GM23338 (cell line): ENCODE measurements at regions not wholly inside any gene's neighbourhood (a gene's known extent, or its start where the extent isn't known, plus 50 kb on each side); places are given as distances from the start of the nearest gene placed in this dataset.
"Not testable (repeated sequence)": the region's sequence is repeated elsewhere in the genome, so short reads cannot be mapped to it uniquely, and the experiment has no call there.

Source experiments
- ATAC-seq: fragments of 200-7000 bp; cut with Tn5 transposase; 3 replicates; pipeline ENCODE4 v1.9.1; 2020
- DNase-seq: peaks from one replicate; pipeline ENCODE4 v3.0.0-alpha.2; 2015; ENCODE audit warnings: low spot score
- H2AFZ ChIP-seq: fragments of 200-600 bp; sonication (generic); 2 replicates; pipeline ENCODE4 v1.8.0; 2016; ENCODE audit warnings: antibody characterized with exemption, mild to moderate bottlenecking, moderate library complexity
- H3F3A ChIP-seq: fragments of 200-600 bp; sonication (generic); replicated peaks from 2 replicates; pipeline ENCODE4 v1.8.0; 2017; ENCODE audit warnings: antibody characterized with exemption, mixed run types, low read depth
- H3K27ac ChIP-seq: fragments of 200-600 bp; sonication (generic); 2 replicates; pipeline ENCODE4 v1.6.1; 2016; ENCODE audit warnings: low read depth
- H3K27me3 ChIP-seq: fragments of 200-600 bp; sonication (generic); 2 replicates; pipeline ENCODE4 v1.8.0; 2016; ENCODE audit warnings: mild to moderate bottlenecking, mixed run types, moderate library complexity; ENCODE audit not compliant: insufficient read depth
- H3K36me3 ChIP-seq: fragments of 200-600 bp; sonication (generic); 2 replicates; pipeline ENCODE4 v1.8.0; 2016; ENCODE audit warnings: mild to moderate bottlenecking; ENCODE audit not compliant: insufficient read depth
- H3K4me1 ChIP-seq: fragments of 200-600 bp; sonication (generic); 2 replicates; pipeline ENCODE4 v1.8.0; 2016; ENCODE audit warnings: mild to moderate bottlenecking, moderate library complexity; ENCODE audit not compliant: insufficient read depth
- H3K4me2 ChIP-seq: fragments of 200-600 bp; sonication (generic); 2 replicates; pipeline ENCODE4 v1.7.1; 2017; ENCODE audit warnings: mixed run types
- H3K4me3 ChIP-seq: fragments of 200-600 bp; sonication (generic); 2 replicates; pipeline ENCODE4 v1.6.1; 2016; ENCODE audit warnings: mixed run types
- H3K79me2 ChIP-seq: fragments of 200-600 bp; sonication (generic); replicated peaks from 2 replicates; pipeline ENCODE4 v1.8.0; 2017; ENCODE audit warnings: mild to moderate bottlenecking; ENCODE audit not compliant: insufficient read depth
- H3K9me2 ChIP-seq: fragments of 200-600 bp; sonication (generic); 2 replicates; pipeline ENCODE4 v1.8.0; 2017; ENCODE audit not compliant: insufficient read depth
- H4K20me1 ChIP-seq: fragments of 200-600 bp; sonication (generic); replicated peaks from 2 replicates; pipeline ENCODE4 v1.8.0; 2017; ENCODE audit warnings: mild to moderate bottlenecking; ENCODE audit not compliant: insufficient read depth
- H3K27ac Mint-ChIP-seq: 2 replicates; pipeline ENCODE4 v1.8.0; 2020; ENCODE audit warnings: inconsistent platforms, mild to moderate bottlenecking, moderate library complexity, mixed read lengths
- H3K27me3 Mint-ChIP-seq: 3 replicates; pipeline ENCODE4 v1.8.0; 2022; ENCODE audit warnings: low read depth, mild to moderate bottlenecking, moderate library complexity, mixed read lengths, inconsistent platforms; ENCODE audit not compliant: insufficient read depth, poor library complexity
- H3K36me3 Mint-ChIP-seq: 3 replicates; pipeline ENCODE4 v1.8.0; 2021; ENCODE audit warnings: low read depth, mild to moderate bottlenecking, inconsistent platforms, moderate library complexity, mixed read lengths
- H3K4me1 Mint-ChIP-seq: 3 replicates; pipeline ENCODE4 v1.8.0; 2020; ENCODE audit warnings: mild to moderate bottlenecking, inconsistent platforms, mixed read lengths
- H3K4me3 Mint-ChIP-seq: 3 replicates; pipeline ENCODE4 v1.8.0; 2021; ENCODE audit warnings: moderate library complexity, mild to moderate bottlenecking, inconsistent platforms, mixed read lengths
- H3K9me3 Mint-ChIP-seq: 3 replicates; pipeline ENCODE4 v1.8.0; 2020; ENCODE audit warnings: moderate library complexity, mild to moderate bottlenecking, inconsistent platforms, mixed read lengths
- CREB1 ChIP-seq: fragments of 250-450 bp; sonication (Bioruptor Pico); IDR thresholded peaks from 2 replicates; pipeline ENCODE4 v1.5.0; 2020; ENCODE audit warnings: low read depth, mild to moderate bottlenecking, moderate library complexity
- EZH2 ChIP-seq: fragments of 200-600 bp; sonication (generic); IDR thresholded peaks from one replicate; pipeline ENCODE4 v1.8.0; 2017; ENCODE audit warnings: antibody characterized with exemption, mild to moderate bottlenecking, low read depth; ENCODE audit not compliant: unreplicated experiment
- EZH2phosphoT487 ChIP-seq: fragments of 200-600 bp; sonication (generic); IDR thresholded peaks from one replicate; pipeline ENCODE4 v1.8.1; 2018; ENCODE audit warnings: antibody characterized with exemption; ENCODE audit not compliant: unreplicated experiment
- JUNB ChIP-seq: IDR thresholded peaks from one replicate; pipeline ENCODE4 v1.6.1; 2016; ENCODE audit warnings: antibody characterized with exemption; ENCODE audit not compliant: unreplicated experiment
- NANOG ChIP-seq: IDR thresholded peaks from 2 replicates; pipeline ENCODE4 v1.6.1; 2016; ENCODE audit warnings: antibody characterized with exemption, borderline replicate concordance
- POLR2AphosphoS5 ChIP-seq: IDR thresholded peaks from 2 replicates; pipeline ENCODE4 v1.6.1; 2016; ENCODE audit warnings: antibody characterized with exemption, low read depth
- STAT1 ChIP-seq: IDR thresholded peaks from one replicate; pipeline ENCODE4 v1.6.1; 2016; ENCODE audit warnings: antibody characterized with exemption; ENCODE audit not compliant: unreplicated experiment
- ZNF114 ChIP-seq: fragments of 250-450 bp; sonication (Bioruptor Pico); IDR thresholded peaks from 2 replicates; pipeline ENCODE4 v1.5.0; 2020; ENCODE audit warnings: mild to moderate bottlenecking, moderate library complexity
- ZNF331 ChIP-seq: fragments of 250-450 bp; sonication (Bioruptor Pico); IDR thresholded peaks from 2 replicates; pipeline ENCODE4 v1.5.0; 2020; ENCODE audit warnings: low read depth, mild to moderate bottlenecking, moderate library complexity
- TF ChIP-seq, protein P1 (sequence below), 2 experiments: fragments of 200-600 bp in 1 of 2; sonication (generic) in 1 of 2; conservative IDR thresholded peaks; 2 replicates each; pipeline versions ENCODE4 v1.5.1 to v1.6.1; 2016 to 2017; ENCODE audit warnings: antibody characterized with exemption in 2 of 2, low read depth in 2 of 2, mild to moderate bottlenecking in 2 of 2, moderate library complexity in 1 of 2
- TF ChIP-seq, protein P2 (sequence below): IDR thresholded peaks from 2 replicates; pipeline ENCODE4 v1.6.1; 2016; ENCODE audit warnings: antibody characterized with exemption
- TF ChIP-seq, protein P3 (sequence below): IDR thresholded peaks from one replicate; pipeline ENCODE4 v1.6.1; 2018; ENCODE audit warnings: antibody characterized with exemption; ENCODE audit not compliant: unreplicated experiment

DNA sequence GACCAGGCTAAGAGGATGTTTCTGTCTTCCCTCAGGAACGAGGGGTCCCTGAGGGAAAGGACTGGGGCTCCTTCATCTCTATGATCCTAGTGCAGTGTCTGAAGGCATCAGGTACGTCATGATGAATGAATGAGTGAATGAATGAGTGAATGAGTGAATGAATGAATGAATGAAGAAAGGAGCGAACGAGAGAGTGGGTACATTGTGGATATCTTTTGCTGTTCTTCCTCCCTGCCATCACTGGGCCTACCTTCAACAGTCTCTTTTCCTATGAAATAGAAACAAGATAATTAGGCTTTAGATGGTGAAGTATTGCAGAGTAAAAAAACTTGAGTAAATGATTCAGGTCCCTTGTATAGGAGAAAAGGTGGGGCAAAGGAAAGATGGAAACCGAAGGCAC is 111.3 kb upstream of the CRHR1 start (continued):
- TF ChIP-seq, protein P1, sequence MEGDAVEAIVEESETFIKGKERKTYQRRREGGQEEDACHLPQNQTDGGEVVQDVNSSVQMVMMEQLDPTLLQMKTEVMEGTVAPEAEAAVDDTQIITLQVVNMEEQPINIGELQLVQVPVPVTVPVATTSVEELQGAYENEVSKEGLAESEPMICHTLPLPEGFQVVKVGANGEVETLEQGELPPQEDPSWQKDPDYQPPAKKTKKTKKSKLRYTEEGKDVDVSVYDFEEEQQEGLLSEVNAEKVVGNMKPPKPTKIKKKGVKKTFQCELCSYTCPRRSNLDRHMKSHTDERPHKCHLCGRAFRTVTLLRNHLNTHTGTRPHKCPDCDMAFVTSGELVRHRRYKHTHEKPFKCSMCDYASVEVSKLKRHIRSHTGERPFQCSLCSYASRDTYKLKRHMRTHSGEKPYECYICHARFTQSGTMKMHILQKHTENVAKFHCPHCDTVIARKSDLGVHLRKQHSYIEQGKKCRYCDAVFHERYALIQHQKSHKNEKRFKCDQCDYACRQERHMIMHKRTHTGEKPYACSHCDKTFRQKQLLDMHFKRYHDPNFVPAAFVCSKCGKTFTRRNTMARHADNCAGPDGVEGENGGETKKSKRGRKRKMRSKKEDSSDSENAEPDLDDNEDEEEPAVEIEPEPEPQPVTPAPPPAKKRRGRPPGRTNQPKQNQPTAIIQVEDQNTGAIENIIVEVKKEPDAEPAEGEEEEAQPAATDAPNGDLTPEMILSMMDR (conservative IDR thresholded peaks at IDR 0.05; ENCODE audit: low read depth in 2 of 2): no peak
- TF ChIP-seq EZH2phosphoT487: no peak
- no peak for TF ChIP-seq JUNB
- no peak for TF ChIP-seq POLR2AphosphoS5
- TF ChIP-seq NANOG: no peak
- TF ChIP-seq, protein P2, sequence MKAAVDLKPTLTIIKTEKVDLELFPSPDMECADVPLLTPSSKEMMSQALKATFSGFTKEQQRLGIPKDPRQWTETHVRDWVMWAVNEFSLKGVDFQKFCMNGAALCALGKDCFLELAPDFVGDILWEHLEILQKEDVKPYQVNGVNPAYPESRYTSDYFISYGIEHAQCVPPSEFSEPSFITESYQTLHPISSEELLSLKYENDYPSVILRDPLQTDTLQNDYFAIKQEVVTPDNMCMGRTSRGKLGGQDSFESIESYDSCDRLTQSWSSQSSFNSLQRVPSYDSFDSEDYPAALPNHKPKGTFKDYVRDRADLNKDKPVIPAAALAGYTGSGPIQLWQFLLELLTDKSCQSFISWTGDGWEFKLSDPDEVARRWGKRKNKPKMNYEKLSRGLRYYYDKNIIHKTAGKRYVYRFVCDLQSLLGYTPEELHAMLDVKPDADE: no peak

DNA sequence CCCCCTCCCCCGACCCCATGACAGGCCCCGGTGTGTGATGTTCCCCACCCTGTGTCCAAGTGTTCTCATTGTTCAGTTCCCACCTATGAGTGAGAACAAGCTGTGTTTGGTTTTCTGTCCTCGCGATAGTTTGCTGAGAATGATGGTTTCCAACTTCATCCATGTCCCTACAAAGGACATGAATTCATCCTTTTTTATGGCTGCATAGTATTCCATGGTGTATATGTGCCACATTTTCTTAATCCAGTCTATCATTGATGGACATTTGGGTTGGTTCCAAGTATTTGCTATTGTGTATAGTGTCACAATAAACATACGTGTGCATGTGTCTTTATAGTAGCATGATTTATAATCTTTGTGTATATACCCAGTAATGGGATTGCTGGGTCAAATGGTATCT is 110.4 kb upstream of the CRHR1 start:
- not testable (repeated sequence) for ATAC-seq, H3K9me2 ChIP-seq, H3K27me3 Mint-ChIP-seq, H3K36me3 ChIP-seq, H3K9me3 Mint-ChIP-seq, H3F3A ChIP-seq, H3K27ac Mint-ChIP-seq, H3K4me1 ChIP-seq, H3K4me1 Mint-ChIP-seq, H3K27ac ChIP-seq, H3K27me3 ChIP-seq, H3K4me3 Mint-ChIP-seq, H2AFZ ChIP-seq, H3K4me2 ChIP-seq, DNase-seq, H3K4me3 ChIP-seq, H4K20me1 ChIP-seq, H3K79me2 ChIP-seq, H3K36me3 Mint-ChIP-seq

DNA sequence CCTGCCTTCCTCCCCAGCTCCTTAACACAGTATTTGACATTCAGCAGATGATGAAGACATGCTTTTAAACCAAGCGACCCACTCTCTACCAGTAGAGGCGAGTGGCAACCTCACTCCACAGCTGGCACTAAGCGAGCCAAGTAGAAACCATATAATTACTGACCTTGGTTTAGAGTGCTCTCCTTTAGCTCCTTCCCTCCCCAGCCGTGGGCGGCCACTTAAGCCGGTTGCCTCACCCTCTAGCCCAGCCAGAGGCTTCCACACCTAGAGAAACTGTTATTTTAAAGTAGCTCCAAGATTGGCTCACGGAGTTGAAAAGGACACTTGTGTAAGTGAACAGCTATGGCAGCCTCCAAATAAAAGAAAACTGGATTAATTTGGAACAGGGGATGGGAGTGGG is 109.1 kb upstream of the CRHR1 start:
- H3K4me3 ChIP-seq: no peak overlapping the region
- no peak for DNase-seq
- H3K27me3 ChIP-seq: no peaks in the 10 kb centered on the region
- H3K4me1 ChIP-seq: no peaks in the 10 kb centered on the region
- no peak for ATAC-seq
- no peaks in the 10 kb centered on the region for H3K79me2 ChIP-seq
- H3F3A ChIP-seq: no peaks in the 10 kb centered on the region
- no peak overlapping the region for H3K4me3 Mint-ChIP-seq
- H3K27me3 Mint-ChIP-seq: no peaks in the 10 kb centered on the region
- no peaks in the 10 kb centered on the region for H3K4me1 Mint-ChIP-seq
- no peaks in the 10 kb centered on the region for H3K9me3 Mint-ChIP-seq
- H3K27ac ChIP-seq: no peak overlapping the region
- H3K4me2 ChIP-seq: no peak overlapping the region
- H4K20me1 ChIP-seq: no peaks in the 10 kb centered on the region
- no peak overlapping the region for H3K27ac Mint-ChIP-seq
- H3K36me3 ChIP-seq: no peaks in the 10 kb centered on the region
- H3K9me2 ChIP-seq: no peaks in the 10 kb centered on the region
- no peak overlapping the region for H2AFZ ChIP-seq
- H3K36me3 Mint-ChIP-seq: no peaks in the 10 kb centered on the region
- TF ChIP-seq EZH2phosphoT487 (no peak), ZNF331 (no peak), JUNB (no peak), NANOG (no peak), CREB1 (CRISPR knock-in tag) (no peak), STAT1 (no peak), EZH2 (no peak), POLR2AphosphoS5 (no peak), ZNF114 (no peak)
- TF ChIP-seq, protein P2: no peak
- TF ChIP-seq, protein P3, sequence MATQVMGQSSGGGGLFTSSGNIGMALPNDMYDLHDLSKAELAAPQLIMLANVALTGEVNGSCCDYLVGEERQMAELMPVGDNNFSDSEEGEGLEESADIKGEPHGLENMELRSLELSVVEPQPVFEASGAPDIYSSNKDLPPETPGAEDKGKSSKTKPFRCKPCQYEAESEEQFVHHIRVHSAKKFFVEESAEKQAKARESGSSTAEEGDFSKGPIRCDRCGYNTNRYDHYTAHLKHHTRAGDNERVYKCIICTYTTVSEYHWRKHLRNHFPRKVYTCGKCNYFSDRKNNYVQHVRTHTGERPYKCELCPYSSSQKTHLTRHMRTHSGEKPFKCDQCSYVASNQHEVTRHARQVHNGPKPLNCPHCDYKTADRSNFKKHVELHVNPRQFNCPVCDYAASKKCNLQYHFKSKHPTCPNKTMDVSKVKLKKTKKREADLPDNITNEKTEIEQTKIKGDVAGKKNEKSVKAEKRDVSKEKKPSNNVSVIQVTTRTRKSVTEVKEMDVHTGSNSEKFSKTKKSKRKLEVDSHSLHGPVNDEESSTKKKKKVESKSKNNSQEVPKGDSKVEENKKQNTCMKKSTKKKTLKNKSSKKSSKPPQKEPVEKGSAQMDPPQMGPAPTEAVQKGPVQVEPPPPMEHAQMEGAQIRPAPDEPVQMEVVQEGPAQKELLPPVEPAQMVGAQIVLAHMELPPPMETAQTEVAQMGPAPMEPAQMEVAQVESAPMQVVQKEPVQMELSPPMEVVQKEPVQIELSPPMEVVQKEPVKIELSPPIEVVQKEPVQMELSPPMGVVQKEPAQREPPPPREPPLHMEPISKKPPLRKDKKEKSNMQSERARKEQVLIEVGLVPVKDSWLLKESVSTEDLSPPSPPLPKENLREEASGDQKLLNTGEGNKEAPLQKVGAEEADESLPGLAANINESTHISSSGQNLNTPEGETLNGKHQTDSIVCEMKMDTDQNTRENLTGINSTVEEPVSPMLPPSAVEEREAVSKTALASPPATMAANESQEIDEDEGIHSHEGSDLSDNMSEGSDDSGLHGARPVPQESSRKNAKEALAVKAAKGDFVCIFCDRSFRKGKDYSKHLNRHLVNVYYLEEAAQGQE: no peak
- TF ChIP-seq, protein P1 (conservative IDR thresholded peaks at IDR 0.05; ENCODE audit: low read depth in 2 of 2): no peak
